Tibial nerve (tissue), 4 donors: ENCODE measurements at regions not wholly inside any gene's neighbourhood (a gene's known extent, or its start where the extent isn't known, plus 50 kb on each side); places are given as distances from the start of the nearest gene placed in this dataset.

Source experiments
- CTCF ChIP-seq, 5 experiments: fragments of 200-600 bp in 3 of 5; fragments of 450-650 bp in 2 of 5; sonication (generic) in 3 of 5; IDR thresholded peaks; one replicate each; pipeline ENCODE4 v1.5.1; 2016 to 2019; ENCODE audit warnings: antibody characterized with exemption in 5 of 5, mild to moderate bottlenecking in 3 of 5, moderate library complexity in 2 of 5
- EP300 ChIP-seq, 2 donors: sonication (generic); formaldehyde crosslinking; IDR thresholded peaks; one replicate each; pipeline ENCODE4 v1.6.1; 2017; ENCODE audit warnings: antibody characterized with exemption in 2 of 2, mild to moderate bottlenecking in 1 of 2
- POLR2A ChIP-seq, 2 donors: fragments of 450-650 bp; IDR thresholded peaks; one replicate each; pipeline ENCODE4 v1.6.1; 2017; ENCODE audit warnings: antibody characterized with exemption in 2 of 2, mild to moderate bottlenecking in 2 of 2, moderate library complexity in 2 of 2

DNA sequence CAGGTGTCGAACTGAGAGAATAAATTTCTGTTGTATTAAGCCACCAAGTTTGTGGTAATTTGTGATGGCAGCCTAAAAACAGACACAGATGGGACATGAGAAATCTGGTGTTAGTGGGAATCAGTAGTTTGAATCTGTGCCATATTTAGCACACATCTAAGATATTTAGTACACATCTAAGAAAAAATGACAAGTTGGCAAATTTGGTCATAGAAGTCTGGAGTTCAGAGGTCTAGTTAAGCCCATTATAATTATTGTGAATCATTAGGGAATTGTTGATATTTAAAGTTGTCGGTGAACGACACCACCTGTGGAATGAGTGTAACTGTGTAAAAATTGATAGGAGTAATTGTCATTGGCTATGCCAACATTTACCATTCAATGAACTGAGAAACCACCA lies 1138.8 kb upstream of the TMEFF2 start:
- no peak for TF ChIP-seq CTCF (IDR thresholded peaks at IDR 0.05)
- TF ChIP-seq EP300 (IDR thresholded peaks at IDR 0.05): no peak
- no peak for TF ChIP-seq POLR2A (IDR thresholded peaks at IDR 0.05)
